RWPE1 (cell line): ENCODE measurements at regions not wholly inside any gene's neighbourhood (a gene's known extent, or its start where the extent isn't known, plus 50 kb on each side); places are given as distances from the start of the nearest gene placed in this dataset.

ENCODE experiments used
- CTCF ChIA-PET: fragments of 350-600 bp; sonication (Branson Sonifier 250); formaldehyde crosslinking; extraction: SDS; loops from one replicate; lab custom pipeline; 2021; lab: Yijun Ruan, JAX
- POLR2A ChIA-PET: fragments of 400-600 bp; formaldehyde crosslinking; extraction: SDS; loops from one replicate; lab custom pipeline; 2020; ENCODE audit warnings: antibody characterized with exemption; ENCODE audit not compliant: low non-redundant PET; lab: Yijun Ruan, JAX
- DNase-seq: peaks from one replicate; pipeline ENCODE4 v3.0.0; 2012; ENCODE audit warnings: low spot score
- H3K27ac ChIP-seq: fragments of 450-650 bp; 2 replicates; pipeline ENCODE4 v1.5.1; 2017
- TF ChIP-seq, protein P1 (sequence below): fragments of 450-650 bp; conservative IDR thresholded peaks from 2 replicates; pipeline ENCODE4 v1.5.1; 2017; ENCODE audit warnings: low read depth, mild to moderate bottlenecking

DNA sequence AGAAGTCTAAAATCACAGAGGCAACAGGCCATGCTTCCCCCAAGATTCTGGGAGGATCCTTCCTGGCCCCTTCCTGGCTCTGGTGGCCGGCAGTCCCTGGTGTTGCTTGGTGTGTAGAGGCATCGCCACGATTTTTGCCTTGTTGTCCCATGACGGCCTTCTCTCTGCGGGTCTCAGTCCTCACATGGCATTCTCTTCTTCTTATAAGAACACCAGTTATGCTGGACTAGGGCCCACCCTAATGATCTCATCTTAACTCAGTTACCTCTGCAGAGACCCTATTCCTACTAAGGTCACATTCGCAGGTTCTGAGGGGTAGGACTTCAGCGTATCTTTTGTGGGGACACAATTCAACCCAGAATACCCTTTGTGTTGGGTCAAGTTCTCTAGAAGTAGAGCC is 168.0 kb downstream of the LINC00237 start:
- DNase-seq, result no peak
- CTCF ChIA-PET, result no interaction called here
- POLR2A ChIA-PET, result no interaction called here
- TF ChIP-seq, protein P1, sequence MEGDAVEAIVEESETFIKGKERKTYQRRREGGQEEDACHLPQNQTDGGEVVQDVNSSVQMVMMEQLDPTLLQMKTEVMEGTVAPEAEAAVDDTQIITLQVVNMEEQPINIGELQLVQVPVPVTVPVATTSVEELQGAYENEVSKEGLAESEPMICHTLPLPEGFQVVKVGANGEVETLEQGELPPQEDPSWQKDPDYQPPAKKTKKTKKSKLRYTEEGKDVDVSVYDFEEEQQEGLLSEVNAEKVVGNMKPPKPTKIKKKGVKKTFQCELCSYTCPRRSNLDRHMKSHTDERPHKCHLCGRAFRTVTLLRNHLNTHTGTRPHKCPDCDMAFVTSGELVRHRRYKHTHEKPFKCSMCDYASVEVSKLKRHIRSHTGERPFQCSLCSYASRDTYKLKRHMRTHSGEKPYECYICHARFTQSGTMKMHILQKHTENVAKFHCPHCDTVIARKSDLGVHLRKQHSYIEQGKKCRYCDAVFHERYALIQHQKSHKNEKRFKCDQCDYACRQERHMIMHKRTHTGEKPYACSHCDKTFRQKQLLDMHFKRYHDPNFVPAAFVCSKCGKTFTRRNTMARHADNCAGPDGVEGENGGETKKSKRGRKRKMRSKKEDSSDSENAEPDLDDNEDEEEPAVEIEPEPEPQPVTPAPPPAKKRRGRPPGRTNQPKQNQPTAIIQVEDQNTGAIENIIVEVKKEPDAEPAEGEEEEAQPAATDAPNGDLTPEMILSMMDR, result no peak
- H3K27ac ChIP-seq, result no peak overlapping the region

DNA sequence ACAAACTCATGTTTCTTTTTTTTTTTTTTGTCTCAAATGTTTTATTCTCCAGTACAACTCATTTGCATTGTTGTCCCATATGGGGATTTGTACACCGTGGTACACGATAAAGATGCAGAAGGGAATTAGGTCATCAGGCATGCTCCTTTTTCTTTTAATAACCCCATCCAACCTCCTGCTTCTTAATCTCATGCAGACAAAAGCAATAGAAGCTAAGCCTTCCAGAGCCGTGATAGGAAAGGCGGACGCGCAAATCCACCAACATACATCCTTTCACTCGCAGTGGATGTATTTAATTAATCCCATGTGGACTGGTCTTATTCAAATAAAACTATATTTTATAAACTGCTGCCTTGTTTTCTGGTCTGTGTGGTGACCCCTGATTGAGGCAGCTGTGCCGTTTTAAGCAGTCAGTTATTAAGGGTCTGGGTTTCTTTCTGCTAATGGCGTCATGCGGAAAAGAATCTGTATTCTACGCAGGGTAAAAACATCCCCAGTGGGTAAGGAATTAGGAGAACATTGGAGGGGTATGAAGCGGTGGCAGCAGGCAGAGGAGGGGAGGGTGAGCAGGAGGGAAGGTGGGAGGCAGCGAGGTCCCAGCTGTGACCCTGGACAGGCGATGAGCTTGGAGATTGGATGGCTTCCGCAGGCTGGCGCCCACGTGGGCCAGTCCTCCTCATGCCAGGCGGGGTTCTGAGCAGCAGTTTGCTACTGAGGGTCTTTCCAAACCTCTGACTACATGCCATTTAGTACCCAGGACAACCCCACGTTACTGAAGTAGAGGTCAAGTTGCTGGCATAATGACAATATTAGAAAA is 172.8 kb downstream of the LINC00237 start:
- H3K27ac ChIP-seq, result no peak overlapping the region
- DNase-seq, result no peak
- ChIA-PET CTCF (interaction anchor here (0.6 kb wide), 1 partner anchor 12 kb away, joined by 3 read pairs; no protein-coding TSS in a partner anchor), POLR2A (no interaction called here)
- TF ChIP-seq, protein P1, result no peak

DNA sequence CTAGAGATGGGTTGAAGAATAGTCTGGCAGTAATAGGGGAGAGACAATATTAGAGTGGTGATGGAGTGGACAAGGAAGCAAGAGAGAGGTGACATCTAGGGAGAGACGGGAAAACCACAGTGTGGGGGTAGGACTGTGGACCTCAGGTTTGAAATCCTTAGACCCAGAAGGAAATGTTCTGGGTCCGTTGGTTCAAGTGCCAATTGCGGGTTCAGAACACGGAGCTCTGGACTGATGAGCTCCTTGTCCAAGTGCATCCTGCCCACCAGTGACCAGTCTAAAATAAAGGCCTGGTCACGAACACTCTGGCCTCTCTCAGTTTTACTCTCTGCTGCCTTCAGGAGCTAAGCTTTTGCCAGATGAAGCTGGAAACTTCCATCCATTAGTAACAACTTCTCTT is 174.0 kb downstream of the LINC00237 start:
- TF ChIP-seq, protein P1, result no peak
- DNase-seq, result no peak
- CTCF ChIA-PET, result no interaction called here
- H3K27ac ChIP-seq, result no peak overlapping the region
- POLR2A ChIA-PET, result no interaction called here

GRCh38 chr20:20931632-20932031 is 174.5 kb downstream of the LINC00237 start:
- no peak for DNase-seq
- H3K27ac ChIP-seq, result no peak overlapping the region
- CTCF ChIA-PET, result no interaction called here
- POLR2A ChIA-PET, result no interaction called here
- TF ChIP-seq, protein P1, result no peak

- CTCF ChIA-PET, result no interaction called here
- POLR2A ChIA-PET, result no interaction called here
- DNase-seq, result no peak
Observed at GRCh38 chr20:20931024-20931423, 175.1 kb downstream of the LINC00237 start.

GRCh38 chr20:20930500-20930899 is 175.7 kb downstream of the LINC00237 start:
- H3K27ac ChIP-seq, result no peak overlapping the region
- no peak for DNase-seq
- TF ChIP-seq, protein P1, result no peak
- CTCF ChIA-PET, result no interaction called here
- POLR2A ChIA-PET, result no interaction called here

More at GRCh38 chr20:20931024-20931423, 175.1 kb downstream of the LINC00237 start:
- TF ChIP-seq, protein P1, result no peak
- no peak overlapping the region for H3K27ac ChIP-seq
